Activated naive CD8-positive, alpha-beta T cell treated with anti-CD3 and anti-CD28 coated beads, Interleukin-2, amount 50 U/mL, for 16 hours (primary cell): ENCODE measurements at regions not wholly inside any gene's neighbourhood (a gene's known extent, or its start where the extent isn't known, plus 50 kb on each side); places are given as distances from the start of the nearest gene placed in this dataset.
"Not testable (repeated sequence)": the region's sequence is repeated elsewhere in the genome, so short reads cannot be mapped to it uniquely, and the experiment has no call there.

ENCODE experiments used
- DNase-seq: peaks from one replicate; pipeline ENCODE4 v3.0.0-alpha.2; 2020; ENCODE audit warnings: low read depth, low spot score

DNA sequence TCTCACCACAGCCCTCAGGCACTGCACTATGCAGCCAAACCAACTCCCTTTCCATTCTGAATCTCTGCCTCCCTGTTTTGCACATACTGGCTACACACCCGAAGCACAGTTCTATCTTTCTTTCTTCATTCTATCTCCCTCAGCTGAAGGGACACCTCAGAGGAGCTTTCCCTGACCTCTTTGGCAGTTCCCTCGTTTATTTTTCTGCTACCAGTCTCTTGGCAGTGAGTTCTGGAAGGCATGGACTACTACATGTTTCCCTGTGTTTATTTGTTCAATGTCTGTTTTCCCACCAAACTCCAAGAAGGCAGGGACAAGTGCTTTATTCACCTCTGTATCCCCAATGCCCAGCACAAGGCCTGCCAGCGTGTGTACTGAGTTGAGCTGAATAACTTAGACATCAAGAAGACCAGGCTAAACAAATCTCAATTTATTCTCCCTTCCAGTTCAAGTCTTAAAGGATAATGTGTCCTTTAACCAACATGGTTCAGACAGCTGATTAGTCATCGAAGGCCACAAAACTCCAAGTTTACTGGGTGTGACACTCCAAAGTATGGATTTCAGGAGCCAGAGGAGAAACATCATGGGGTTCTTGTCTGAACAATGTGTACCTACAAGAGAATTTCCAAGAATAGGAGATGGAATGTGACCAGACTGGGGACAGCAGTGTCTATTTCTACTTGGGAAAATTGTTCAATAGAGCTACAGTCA, 260.1 kb upstream of the CTNNB1 start:
- DNase-seq: no peak

DNA sequence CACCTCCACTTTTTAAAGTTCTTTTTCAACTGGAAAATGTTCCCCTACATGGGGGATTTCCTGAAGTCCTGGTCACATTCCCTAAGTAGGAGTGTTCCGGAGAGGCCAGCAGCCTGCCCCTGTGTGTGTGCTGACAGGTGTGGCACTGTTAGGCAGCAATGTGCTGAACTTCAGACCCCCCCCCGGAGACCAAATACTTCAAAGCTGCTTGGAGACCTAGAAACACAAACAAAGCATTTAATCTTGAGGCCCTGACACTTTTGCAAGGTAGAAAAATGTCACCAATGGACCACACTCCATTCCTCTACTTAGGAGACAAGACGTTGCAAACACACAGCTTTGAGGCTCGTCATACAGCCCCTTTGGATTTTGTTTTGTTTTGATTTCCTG, 259.6 kb upstream of the CTNNB1 start:
- DNase-seq: no peak

DNA sequence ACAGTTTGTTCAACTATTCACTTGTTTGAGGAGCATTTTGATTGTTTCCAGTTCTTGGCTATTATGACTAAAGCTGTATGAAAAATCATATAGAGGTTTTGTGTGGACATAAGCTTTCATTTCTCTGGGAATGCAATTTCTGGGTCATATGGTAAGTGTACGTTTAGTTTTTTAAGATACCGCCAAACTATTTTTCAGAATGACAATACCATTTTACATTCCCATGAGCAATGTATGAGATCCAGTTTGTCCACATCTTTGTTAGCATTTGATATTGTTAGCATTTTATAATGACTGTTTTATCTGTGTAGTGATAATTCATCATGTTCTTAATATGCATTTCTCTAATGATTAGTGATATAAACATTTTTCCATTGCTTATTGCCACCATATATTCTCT, 258.7 kb upstream of the CTNNB1 start:
- DNase-seq: no peak

DNA sequence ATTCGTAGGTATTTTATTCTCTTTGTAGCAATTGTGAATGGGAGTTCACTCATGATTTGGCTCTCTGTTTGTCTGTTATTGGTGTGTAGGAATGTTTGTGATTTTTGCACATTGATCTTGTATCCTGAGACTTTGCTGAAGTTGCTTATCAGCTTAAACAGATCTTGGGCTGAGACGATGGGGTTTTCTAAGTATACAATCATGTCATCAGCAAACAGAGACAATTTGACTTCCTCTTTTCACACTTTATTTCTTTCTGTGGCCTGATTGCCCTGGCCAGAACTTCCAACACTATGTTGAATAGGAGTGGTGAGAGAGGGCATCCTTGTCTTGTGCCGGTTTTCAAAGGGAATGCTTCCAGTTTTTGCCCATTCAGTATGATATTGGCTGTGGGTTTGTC, 252.3 kb upstream of the CTNNB1 start:
- DNase-seq: not testable (repeated sequence)

DNA sequence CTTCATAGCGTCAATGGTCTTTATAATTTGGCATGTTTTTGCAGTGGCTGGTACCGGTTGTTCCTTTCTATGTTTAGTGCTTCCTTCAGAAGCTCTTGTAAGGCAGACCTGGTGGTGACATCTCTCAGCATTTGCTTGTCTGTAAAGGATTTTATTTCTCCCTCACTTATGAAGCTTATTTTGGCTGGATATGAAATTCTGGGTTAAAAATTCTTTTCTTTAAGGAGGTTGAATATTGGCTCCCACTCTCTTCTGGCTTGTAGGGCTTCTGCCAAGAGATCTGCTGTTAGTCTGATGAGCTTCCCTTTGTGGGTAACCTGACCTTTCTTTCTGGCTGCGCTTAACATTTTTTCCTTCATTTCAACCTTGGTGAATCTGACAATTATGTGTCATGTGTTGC, 250.0 kb upstream of the CTNNB1 start:
- not testable (repeated sequence) for DNase-seq

DNA sequence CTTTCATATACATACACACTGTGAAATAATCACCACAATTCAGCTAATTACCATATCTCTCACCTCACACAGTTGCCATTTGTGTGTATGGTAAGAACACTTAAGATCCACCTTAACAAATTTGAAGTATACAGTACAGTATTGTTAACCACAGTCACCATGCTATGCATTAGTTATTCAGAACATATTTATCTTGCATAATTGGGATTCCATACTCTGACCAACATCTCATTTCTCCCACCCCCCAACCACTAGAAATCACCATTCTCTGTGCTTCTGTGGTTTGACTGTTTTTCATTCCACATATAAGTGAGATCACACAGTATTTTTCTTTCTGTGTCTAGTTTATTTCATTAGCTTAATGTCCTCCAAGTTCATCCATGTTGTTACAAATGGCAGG, 247.7 kb upstream of the CTNNB1 start:
- DNase-seq: no peak

DNA sequence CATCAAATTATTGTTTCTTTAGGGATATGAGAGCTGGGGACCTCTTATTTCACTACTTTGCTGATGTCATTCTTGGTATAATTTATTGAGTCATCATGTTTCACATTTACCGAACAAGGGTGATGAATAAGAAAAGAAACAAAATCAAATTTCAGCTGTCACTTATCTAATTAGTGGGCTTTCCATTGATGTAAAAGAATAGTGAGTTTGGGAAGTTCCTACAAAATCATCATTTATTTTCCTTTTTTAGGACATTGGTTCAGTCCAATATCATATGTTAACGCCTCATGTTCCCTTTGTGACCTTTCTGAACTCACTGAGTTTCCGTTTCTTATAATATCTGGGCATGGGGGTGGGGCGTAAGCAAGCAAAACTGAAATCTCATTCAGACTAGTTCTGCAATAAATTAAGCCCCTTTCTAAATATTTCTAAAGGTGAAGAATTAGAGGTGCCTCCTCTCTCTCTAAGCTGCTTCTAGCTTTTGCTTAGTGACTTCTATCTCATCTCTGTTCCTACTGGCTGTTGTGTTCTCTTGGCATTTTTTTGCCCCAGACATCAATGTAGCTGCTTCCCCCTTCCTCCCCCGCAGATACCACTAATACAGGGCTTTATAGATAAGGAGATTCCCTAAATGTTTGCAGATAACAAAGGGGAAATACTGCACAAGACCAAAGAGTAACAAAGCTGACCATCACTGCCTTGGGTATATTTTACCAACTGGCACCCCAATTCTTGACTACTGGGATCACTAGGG, 238.0 kb upstream of the CTNNB1 start:
- no peak for DNase-seq

DNA sequence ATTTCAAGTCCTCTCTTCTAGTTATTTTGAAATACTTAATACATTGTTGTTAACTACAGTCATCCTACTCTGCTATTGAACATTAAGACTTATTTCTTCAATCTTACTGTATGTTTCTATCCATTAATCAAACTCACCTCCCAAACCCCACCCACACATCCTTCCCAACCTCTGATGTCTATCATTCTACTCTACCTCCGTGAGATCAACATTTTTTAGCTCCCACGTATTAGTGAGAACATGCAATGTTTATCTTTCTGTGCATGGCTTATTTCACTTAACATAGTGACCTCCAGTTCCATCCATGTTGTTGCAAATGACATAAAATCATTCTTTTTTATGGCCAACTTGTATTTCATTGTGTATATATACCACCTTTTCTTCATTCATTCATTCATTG, 236.6 kb upstream of the CTNNB1 start:
- no peak for DNase-seq

DNA sequence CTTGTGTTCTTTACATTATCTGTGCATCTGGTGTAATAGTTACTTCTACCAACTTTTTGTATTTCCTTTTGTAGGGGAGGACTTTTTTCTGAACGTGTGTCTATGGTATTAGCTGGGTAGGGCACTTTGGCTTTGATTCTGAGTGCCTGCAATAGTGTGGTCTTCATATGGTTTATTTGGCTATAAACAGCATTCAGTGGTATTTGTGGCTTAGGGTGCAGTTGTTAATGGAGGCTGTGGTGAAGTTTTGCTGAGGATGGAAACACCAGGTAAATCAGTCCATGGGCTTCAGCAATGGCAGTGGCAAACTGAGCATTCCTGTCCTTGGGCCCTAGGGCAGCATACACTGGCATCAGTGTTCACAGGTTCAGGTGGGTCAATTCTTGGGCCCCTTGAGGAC, 230.6 kb upstream of the CTNNB1 start:
- DNase-seq: no peak

DNA sequence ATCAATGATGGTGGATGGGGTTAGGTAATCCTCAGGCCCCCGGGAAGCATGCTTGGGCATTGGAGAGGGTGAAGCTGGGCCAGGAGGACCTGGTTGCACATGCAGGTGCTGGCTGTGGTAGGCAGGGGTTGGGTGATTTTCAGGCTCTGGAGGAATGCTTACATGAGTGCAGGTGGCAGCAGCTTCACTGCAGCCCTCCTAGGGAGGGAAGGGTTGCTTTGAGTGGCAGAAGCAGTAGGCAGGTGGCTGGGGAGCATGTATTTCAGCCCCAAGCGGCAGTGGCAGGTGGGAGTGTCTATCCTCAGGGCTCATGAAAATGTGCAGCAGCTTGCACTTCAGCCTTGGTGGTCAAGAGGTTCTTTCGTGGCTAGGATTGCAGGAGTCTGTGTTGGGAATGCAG, 230.0 kb upstream of the CTNNB1 start:
- no peak for DNase-seq

DNA sequence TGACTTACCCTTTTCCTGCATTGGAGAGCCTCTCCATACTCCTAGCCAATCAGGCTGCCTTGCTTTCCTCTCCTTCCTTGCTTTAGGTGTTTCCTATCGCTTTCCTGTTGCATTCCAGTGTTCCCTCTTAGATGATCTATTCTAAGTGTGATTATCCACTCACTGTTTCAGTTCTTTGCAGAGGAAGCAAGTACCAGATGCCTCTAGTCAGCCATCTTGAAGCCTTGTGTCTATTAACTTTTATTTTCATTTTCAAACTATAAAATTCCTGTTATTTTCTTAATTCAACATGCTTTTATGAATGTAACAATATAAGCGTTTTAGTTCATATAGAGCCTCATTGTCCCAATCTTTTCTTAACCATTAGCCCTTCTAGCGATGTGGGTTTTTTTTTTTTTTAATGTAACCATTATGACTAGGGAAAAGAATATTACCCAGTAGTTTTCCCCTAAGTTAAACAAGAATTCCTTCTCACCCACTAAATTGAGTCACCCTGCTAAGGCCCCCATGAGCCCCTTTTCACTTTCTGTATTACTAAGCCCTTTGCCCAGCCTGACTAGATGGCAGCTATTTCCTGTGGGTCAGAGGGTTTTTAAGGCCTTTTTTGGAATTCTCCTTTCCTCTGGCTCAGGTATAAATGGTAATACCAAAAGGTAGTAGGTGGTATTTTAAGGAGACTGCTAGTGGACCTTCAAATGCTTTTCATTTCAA, 229.4 kb upstream of the CTNNB1 start:
- DNase-seq: no peak

DNA sequence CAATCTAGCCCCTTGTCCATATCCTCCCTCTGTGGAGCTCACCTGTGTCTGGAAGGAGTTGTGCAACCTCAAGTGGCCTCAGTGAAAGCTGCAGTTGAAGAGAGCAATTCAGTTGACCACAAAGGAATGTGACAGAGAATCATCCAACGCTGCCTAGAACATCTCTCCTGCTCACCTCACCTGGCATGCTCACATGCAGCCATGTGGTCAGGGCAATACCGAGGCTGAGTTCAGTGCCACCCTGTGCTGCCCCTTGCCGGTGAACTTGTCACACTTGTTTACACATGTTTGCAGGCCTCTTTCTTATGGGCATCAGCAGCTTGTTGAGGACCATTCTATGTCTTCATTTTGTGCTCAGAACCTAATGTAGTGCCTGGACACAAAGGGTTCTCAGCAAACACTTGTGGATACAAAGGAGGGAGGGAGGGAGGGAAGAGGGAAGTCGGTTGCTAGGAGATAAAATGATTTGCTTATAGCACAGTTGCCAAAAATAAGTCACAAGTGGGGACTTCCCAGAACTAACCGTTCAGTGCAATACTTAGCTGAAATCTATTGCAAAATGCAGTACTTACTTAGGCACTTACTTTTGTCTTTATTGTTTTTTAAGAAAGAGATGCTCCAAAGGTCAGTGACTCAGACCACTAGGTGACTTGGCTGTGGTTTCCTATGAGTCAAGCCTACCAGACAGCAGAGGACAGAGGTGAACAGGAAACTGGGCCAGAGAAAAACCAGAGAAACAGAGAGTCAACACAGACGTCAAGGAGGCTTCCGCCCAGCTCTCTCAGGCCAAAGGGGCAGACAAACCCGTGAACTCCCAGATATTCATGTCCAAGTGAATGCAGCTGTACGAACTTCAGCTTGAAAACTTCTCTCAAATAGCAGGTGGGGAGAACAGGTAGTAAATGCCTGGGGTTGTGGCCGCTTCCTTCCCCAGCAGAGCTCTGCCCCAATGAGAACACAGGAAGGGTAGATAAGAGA, 227.8 kb upstream of the CTNNB1 start:
- DNase-seq: no peak

DNA sequence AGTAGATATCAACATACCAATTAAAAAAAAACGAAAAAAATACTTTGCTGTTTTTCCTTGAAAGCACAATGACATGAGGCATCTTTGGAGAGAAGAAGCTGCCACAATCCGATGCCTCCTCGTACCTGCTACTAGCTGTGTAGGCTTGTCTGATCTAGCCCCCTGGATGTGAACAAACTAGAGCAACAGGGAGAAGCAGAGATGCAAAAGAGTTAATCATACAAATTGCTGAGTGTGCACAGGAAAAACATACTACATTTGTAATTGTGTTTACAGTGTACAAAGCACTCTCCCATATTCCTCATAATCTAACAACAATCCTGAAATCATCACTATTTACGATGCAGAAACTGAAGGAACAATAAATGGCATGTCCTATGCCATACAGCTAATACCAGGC, 227.0 kb upstream of the CTNNB1 start:
- DNase-seq: no peak

DNA sequence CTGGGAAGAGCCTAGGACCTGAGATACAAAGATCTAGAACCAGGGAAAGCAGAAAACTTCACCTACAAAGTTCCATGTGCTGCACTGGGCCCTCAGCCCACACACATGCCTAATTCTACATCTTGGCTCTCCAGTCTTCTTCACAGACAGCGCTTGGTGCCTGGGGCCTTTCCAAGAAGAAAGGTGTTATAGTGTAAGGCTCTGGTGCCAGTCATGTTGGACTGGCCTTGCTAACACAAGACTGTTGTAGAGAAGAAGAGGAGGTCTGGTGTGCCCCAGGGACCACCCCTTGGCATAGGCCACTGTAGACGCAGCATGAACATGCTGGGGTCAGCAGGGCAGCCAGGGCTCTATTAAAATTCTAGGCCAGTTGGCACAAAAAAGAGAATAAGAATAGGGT, 226.2 kb upstream of the CTNNB1 start:
- DNase-seq: no peak

DNA sequence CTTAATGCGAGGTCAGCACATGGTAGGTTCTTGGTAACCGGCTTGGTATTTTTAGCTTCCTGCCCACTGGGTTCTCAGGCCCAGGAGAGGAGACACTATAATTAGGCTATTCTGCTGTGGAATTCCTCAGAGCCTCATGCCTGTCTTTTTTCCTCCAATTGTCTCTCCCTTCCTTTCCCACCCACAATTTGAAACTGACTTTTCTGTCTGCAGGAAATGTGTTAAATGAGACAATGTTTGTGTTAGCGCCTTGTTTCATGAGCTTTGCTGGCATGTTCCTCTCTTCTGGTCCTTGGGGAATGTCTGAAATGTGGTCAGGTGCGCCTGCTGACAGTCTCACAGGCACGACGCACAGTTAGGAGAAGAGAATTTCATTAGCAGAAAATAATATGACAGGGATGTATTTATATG, 223.6 kb upstream of the CTNNB1 start:
- DNase-seq: no peak

DNA sequence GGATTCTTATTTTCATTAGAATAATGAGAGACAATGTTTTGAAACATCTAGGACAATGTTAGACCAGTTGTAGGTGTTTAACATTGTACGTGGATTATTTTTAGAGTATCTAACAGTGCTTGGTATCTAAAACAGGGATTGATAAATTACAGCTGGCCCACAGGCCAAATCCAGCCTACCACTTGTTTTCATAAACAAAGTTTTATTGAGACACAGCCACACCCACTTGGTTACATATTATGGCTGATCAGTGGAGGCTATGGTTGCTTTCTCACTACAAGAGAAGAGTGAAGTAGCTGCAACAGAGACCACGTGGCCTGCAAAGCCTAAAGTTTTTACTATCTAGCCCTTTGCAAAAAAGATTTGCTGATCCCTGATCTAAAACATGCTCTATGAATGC, 223.1 kb upstream of the CTNNB1 start:
- DNase-seq: no peak

DNA sequence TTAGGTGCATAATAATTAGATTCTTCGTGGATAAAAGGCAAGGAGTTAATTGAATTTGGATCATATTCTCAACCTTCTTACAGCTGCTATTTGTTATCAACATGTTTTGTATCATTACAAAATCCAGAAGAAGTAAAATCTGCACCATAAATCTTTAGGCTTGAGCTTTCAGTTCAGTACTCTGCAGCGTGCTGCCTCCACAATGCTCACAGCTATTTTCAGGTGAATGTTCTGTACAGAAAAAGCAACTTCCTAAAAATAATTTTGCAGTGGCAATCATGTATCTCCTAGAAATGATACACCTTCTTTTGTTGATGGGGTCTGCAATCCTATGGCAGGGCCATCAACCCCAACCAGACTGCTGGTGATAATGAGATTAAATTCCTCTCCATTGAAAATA, 220.9 kb upstream of the CTNNB1 start:
- DNase-seq: no peak

DNA sequence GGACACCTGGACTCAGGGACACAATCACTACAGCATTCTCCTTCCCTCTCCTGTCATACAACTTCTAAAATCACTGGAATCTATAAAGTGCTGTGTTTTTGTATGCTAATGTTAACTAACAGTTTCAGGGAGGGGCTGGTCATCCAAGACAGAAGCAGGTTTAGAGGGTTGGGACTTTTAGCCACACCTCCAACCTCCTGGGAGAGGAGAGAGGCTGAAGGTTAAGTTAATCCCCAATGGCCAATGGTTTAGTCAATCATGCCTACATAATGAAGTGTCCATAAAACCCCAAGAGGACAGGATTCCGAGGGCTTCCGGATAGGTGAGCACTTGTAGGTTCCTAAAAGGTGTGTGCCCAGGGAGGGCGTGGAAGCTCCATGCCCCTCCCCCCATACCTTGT, 219.3 kb upstream of the CTNNB1 start:
- DNase-seq: no peak

DNA sequence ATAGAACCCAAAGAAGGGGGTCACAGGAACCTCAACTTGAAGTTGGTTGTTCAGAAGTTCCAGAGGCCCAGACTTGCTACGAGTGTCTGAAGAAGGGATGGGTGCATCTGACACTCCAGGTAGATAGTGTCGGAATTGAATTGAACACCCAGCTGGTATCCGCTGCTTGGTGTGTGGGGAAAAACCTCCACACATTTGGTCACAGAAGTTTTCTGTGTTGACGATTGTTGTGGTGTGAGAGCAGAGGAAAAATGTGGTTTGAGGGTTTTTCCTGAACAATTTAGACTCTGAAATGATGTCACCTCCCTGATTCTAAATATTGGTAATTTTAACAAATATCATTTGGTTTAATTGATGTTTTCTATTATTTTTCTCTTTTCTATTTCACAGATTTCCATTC, 218.8 kb upstream of the CTNNB1 start:
- no peak for DNase-seq

DNA sequence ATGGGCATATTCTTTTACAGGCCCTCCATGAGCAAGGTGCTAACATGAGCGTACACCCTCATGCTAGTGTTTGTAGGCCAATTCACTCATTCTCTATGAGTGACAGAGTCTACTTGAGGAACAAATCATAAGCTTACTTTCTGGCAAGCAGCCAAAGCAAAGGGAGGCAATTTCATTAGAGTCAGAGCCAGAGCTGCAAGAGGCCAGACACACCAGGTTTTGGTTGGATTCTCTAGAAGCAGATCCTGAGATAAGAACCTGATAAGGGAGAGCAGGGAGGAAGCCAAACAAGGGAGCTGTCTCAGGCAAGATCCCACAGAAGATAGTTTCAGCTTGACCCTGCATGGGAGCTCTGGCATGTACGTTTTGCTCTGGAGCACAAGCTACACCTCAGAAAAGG, 214.1 kb upstream of the CTNNB1 start:
- DNase-seq: no peak

DNA sequence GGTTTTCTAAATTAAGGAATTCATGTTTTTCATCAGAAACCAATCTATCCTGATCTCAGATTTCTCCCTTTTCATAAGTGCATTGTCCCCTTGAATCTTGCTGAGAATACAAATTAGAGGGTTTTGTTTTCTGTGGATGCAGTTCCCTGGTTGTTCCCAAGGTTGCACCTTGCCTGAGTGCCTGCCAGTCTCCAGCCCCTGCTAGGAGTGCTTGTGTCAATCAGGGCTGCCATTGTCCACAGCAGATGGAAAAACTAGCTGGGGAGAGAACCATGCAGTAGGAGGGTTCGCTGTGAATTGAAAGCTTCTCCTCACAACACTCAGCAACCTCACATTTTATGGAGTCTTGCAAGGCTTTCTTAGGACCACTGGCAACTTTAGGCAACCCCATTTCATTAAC, 210.8 kb upstream of the CTNNB1 start:
- DNase-seq: no peak
